ENCODE measurements at regions not wholly inside any gene's neighbourhood (a gene's known extent, or its start where the extent isn't known, plus 50 kb on each side); places are given as distances from the start of the nearest gene placed in this dataset.

DNA sequence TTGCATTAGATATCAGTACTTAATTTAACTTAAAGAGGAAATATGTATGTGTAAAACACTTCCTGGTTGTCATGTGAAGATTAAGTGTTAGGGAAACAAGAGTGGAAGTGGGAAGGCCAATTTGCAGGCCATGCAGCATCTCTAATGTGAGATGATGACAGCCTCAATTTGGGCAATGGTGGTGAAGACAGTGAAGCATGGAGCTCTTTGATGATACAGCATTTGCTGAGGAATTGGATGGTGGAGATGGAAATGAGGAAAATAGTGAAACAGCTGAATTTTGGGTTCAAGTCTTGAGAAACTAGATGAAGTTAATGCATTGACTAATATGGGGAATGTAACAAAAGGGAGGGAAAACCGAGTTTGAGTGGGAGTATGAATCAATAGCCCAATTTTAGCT lies 231.7 kb upstream of the MIR17HG start (continued):
- TF ChIP-seq, protein P1, sequence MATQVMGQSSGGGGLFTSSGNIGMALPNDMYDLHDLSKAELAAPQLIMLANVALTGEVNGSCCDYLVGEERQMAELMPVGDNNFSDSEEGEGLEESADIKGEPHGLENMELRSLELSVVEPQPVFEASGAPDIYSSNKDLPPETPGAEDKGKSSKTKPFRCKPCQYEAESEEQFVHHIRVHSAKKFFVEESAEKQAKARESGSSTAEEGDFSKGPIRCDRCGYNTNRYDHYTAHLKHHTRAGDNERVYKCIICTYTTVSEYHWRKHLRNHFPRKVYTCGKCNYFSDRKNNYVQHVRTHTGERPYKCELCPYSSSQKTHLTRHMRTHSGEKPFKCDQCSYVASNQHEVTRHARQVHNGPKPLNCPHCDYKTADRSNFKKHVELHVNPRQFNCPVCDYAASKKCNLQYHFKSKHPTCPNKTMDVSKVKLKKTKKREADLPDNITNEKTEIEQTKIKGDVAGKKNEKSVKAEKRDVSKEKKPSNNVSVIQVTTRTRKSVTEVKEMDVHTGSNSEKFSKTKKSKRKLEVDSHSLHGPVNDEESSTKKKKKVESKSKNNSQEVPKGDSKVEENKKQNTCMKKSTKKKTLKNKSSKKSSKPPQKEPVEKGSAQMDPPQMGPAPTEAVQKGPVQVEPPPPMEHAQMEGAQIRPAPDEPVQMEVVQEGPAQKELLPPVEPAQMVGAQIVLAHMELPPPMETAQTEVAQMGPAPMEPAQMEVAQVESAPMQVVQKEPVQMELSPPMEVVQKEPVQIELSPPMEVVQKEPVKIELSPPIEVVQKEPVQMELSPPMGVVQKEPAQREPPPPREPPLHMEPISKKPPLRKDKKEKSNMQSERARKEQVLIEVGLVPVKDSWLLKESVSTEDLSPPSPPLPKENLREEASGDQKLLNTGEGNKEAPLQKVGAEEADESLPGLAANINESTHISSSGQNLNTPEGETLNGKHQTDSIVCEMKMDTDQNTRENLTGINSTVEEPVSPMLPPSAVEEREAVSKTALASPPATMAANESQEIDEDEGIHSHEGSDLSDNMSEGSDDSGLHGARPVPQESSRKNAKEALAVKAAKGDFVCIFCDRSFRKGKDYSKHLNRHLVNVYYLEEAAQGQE (IDR thresholded peaks at IDR 0.05; ENCODE audit: unreplicated experiment), result no peak
- TF ChIP-seq STAT1 (IDR thresholded peaks at IDR 0.05; ENCODE audit: unreplicated experiment) (no peak), EZH2phosphoT487 (IDR thresholded peaks at IDR 0.05; ENCODE audit: unreplicated experiment) (no peak), ZNF331 (CRISPR knock-in tag; IDR thresholded peaks at IDR 0.05; ENCODE audit: low read depth) (no peak), ZNF114 (CRISPR knock-in tag; IDR thresholded peaks at IDR 0.05) (no peak), EZH2 (IDR thresholded peaks at IDR 0.05; ENCODE audit: low read depth, unreplicated experiment) (no peak)
- TF ChIP-seq, protein P2, sequence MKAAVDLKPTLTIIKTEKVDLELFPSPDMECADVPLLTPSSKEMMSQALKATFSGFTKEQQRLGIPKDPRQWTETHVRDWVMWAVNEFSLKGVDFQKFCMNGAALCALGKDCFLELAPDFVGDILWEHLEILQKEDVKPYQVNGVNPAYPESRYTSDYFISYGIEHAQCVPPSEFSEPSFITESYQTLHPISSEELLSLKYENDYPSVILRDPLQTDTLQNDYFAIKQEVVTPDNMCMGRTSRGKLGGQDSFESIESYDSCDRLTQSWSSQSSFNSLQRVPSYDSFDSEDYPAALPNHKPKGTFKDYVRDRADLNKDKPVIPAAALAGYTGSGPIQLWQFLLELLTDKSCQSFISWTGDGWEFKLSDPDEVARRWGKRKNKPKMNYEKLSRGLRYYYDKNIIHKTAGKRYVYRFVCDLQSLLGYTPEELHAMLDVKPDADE (IDR thresholded peaks at IDR 0.05), result no peak

DNA sequence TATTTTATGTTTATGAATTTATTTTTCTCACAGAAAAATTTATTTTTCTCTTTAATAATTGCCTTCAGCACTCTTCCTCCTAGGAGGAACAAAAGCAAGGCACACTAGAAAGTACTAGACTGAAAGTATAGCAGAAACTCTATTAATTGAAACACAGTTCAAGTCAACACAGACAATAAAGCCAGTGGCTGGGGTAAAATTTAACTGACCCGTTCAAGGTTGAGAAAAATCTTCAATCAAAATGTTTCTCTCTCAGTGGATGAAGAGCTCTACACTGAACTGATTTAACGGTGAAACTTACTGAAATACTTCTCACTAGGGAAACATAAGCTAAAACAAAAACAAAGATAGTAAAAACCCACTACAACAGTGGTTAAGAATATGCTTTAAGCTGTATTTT lies 230.1 kb upstream of the MIR17HG start:
- Histone ChIP-seq H3K36me3 (ENCODE audit: insufficient read depth) (no peaks in the 10 kb centered on the region), H2AFZ (no peak overlapping the region), H3F3A (replicated peaks; ENCODE audit: low read depth) (no peaks in the 10 kb centered on the region), H3K9me2 (ENCODE audit: insufficient read depth) (no peaks in the 10 kb centered on the region; the same call in 1 of the 2 replicates), H4K20me1 (replicated peaks; ENCODE audit: insufficient read depth) (no peaks in the 10 kb centered on the region), H3K4me3 (no peak overlapping the region), H3K4me1 (ENCODE audit: insufficient read depth) (no peaks in the 10 kb centered on the region), H3K79me2 (replicated peaks; ENCODE audit: insufficient read depth) (no peaks in the 10 kb centered on the region), H3K27me3 (ENCODE audit: insufficient read depth) (no peaks in the 10 kb centered on the region), H3K4me2 (no peak overlapping the region), H3K27ac (ENCODE audit: low read depth) (no peak overlapping the region)
- DNase-seq (ENCODE audit: low spot score) (no peak), ATAC-seq (no peak)
- Mint-ChIP-seq H3K4me1 (no peaks in the 10 kb centered on the region), H3K27ac (no peak overlapping the region), H3K4me3 (no peak overlapping the region), H3K27me3 (ENCODE audit: insufficient read depth, low read depth, poor library complexity) (no peaks in the 10 kb centered on the region), H3K9me3 (no peaks in the 10 kb centered on the region), H3K36me3 (ENCODE audit: low read depth) (no peaks in the 10 kb centered on the region)
- TF ChIP-seq STAT1 (IDR thresholded peaks at IDR 0.05; ENCODE audit: unreplicated experiment) (no peak), EZH2 (IDR thresholded peaks at IDR 0.05; ENCODE audit: low read depth, unreplicated experiment) (no peak), CREB1 (CRISPR knock-in tag; IDR thresholded peaks at IDR 0.05; ENCODE audit: low read depth) (no peak), EZH2phosphoT487 (IDR thresholded peaks at IDR 0.05; ENCODE audit: unreplicated experiment) (no peak), ZNF331 (CRISPR knock-in tag; IDR thresholded peaks at IDR 0.05; ENCODE audit: low read depth) (no peak)
- TF ChIP-seq, protein P3, sequence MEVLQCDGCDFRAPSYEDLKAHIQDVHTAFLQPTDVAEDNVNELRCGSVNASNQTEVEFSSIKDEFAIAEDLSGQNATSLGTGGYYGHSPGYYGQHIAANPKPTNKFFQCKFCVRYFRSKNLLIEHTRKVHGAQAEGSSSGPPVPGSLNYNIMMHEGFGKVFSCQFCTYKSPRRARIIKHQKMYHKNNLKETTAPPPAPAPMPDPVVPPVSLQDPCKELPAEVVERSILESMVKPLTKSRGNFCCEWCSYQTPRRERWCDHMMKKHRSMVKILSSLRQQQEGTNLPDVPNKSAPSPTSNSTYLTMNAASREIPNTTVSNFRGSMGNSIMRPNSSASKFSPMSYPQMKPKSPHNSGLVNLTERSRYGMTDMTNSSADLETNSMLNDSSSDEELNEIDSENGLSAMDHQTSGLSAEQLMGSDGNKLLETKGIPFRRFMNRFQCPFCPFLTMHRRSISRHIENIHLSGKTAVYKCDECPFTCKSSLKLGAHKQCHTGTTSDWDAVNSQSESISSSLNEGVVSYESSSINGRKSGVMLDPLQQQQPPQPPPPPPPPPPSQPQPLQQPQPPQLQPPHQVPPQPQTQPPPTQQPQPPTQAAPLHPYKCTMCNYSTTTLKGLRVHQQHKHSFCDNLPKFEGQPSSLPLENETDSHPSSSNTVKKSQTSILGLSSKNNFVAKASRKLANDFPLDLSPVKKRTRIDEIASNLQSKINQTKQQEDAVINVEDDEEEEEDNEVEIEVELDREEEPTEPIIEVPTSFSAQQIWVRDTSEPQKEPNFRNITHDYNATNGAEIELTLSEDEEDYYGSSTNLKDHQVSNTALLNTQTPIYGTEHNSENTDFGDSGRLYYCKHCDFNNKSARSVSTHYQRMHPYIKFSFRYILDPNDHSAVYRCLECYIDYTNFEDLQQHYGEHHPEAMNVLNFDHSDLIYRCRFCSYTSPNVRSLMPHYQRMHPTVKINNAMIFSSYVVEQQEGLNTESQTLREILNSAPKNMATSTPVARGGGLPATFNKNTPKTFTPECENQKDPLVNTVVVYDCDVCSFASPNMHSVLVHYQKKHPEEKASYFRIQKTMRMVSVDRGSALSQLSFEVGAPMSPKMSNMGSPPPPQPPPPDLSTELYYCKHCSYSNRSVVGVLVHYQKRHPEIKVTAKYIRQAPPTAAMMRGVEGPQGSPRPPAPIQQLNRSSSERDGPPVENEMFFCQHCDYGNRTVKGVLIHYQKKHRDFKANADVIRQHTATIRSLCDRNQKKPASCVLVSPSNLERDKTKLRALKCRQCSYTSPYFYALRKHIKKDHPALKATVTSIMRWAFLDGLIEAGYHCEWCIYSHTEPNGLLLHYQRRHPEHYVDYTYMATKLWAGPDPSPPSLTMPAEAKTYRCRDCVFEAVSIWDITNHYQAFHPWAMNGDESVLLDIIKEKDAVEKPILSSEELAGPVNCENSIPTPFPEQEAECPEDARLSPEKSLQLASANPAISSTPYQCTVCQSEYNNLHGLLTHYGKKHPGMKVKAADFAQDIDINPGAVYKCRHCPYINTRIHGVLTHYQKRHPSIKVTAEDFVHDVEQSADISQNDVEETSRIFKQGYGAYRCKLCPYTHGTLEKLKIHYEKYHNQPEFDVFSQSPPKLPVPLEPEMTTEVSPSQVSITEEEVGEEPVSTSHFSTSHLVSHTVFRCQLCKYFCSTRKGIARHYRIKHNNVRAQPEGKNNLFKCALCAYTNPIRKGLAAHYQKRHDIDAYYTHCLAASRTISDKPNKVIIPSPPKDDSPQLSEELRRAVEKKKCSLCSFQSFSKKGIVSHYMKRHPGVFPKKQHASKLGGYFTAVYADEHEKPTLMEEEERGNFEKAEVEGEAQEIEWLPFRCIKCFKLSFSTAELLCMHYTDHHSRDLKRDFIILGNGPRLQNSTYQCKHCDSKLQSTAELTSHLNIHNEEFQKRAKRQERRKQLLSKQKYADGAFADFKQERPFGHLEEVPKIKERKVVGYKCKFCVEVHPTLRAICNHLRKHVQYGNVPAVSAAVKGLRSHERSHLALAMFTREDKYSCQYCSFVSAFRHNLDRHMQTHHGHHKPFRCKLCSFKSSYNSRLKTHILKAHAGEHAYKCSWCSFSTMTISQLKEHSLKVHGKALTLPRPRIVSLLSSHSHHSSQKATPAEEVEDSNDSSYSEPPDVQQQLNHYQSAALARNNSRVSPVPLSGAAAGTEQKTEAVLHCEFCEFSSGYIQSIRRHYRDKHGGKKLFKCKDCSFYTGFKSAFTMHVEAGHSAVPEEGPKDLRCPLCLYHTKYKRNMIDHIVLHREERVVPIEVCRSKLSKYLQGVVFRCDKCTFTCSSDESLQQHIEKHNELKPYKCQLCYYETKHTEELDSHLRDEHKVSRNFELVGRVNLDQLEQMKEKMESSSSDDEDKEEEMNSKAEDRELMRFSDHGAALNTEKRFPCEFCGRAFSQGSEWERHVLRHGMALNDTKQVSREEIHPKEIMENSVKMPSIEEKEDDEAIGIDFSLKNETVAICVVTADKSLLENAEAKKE (CRISPR knock-in tag; IDR thresholded peaks at IDR 0.05), result no peak
- TF ChIP-seq, protein P4, sequence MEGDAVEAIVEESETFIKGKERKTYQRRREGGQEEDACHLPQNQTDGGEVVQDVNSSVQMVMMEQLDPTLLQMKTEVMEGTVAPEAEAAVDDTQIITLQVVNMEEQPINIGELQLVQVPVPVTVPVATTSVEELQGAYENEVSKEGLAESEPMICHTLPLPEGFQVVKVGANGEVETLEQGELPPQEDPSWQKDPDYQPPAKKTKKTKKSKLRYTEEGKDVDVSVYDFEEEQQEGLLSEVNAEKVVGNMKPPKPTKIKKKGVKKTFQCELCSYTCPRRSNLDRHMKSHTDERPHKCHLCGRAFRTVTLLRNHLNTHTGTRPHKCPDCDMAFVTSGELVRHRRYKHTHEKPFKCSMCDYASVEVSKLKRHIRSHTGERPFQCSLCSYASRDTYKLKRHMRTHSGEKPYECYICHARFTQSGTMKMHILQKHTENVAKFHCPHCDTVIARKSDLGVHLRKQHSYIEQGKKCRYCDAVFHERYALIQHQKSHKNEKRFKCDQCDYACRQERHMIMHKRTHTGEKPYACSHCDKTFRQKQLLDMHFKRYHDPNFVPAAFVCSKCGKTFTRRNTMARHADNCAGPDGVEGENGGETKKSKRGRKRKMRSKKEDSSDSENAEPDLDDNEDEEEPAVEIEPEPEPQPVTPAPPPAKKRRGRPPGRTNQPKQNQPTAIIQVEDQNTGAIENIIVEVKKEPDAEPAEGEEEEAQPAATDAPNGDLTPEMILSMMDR (conservative IDR thresholded peaks at IDR 0.05; ENCODE audit: low read depth in 2 of 2), result no peak

Measured in GM23338 (cell line).